GM19468 (cell line): ENCODE measurements at regions not wholly inside any gene's neighbourhood (a gene's known extent, or its start where the extent isn't known, plus 50 kb on each side); places are given as distances from the start of the nearest gene placed in this dataset.
A peak's percentile ranks its signal among the peaks of the same experiment; 100 is the strongest.
"Not testable (repeated sequence)": the region's sequence is repeated elsewhere in the genome, so short reads cannot be mapped to it uniquely, and the experiment has no call there.

Experiments used
- ATAC-seq: cut with Tn5 transposase; IDR thresholded peaks from one replicate; pipeline ENCODE4 v1.9.1; 2021; ENCODE audit warnings: mild to moderate bottlenecking, moderate library complexity, moderate number of reproducible peaks; ENCODE audit not compliant: unreplicated experiment; ENCODE audit errors: extremely low read depth

DNA sequence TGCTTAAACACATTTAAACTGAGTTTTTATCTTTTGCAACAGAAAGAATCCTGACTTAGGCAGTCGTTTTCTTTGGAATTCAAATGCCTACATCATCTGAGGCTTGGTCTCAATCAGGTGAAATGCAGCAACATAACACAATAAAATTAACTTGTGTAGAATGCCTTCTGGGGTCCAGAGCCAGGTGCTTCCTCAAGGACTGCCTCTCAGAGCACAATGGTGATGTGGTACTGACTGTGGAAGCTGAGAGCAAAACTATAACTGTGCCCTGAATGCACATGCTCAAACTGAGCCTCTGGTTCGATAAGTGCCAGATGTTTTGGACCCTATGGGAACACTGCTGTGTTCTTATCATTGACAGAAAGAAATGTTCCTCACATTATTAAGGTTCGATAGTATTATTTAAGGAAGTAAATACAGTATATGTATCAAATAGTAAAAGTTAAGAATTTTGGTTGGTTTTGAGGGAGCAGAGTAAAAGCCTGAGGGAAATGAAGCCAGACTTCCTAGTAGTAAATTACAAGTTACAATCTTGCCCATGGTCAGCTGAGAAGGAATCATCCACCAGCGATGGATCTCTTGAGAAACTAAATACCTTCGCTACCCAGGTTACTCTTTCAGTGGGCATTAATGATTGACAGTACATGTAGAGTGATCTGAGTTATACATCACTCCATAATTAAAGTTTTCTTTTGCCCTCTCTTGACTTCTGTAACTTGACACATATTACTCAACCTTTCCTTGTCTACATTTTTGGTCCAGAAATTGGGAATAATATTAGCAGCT is 122.9 kb upstream of the ATP2B1 start:
- ATAC-seq: no peak

DNA sequence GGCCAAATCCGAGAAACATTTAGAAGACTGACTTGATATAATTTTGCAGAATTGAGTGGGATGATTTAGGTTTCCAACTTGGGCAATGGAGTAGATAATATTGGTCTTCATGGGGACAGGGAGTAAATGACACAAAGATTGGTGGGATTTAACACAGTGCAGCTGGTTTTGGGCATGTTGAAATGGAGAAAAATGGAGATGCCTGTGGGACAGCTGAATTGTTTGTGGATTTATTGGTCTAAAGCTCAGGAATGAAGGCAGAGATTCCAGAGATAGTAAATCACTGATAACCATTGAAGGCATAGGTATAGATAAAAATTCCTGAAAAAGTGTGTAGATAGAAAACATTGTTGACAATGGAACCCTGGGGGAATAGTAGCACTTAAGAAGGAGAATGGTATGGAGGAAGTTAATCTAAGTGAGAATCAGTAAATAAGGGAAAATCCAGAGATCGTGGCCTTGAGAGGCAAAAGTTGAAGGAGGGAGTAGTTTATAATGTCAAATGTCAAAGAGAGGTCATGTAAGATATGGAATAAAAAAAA is 120.9 kb upstream of the ATP2B1 start:
- no peak for ATAC-seq

DNA sequence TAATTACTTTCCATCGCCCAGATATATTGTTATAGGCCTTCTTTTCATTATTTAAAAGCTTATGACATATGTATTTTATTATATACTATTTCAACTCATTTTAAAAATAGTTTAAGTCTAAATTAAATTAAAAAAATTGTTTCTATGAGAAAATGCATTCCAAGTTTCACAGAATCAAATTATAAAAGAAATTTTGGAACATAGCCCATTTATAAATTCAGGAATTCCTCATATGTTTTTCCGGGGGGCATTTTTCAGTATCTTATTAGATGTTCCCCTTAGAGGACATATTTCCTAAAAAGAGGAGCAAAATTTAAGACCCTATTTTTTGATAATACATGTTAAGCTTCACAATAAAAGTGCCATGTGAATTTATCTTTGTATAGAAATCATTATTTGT is 119.9 kb upstream of the ATP2B1 start:
- ATAC-seq: no peak

DNA sequence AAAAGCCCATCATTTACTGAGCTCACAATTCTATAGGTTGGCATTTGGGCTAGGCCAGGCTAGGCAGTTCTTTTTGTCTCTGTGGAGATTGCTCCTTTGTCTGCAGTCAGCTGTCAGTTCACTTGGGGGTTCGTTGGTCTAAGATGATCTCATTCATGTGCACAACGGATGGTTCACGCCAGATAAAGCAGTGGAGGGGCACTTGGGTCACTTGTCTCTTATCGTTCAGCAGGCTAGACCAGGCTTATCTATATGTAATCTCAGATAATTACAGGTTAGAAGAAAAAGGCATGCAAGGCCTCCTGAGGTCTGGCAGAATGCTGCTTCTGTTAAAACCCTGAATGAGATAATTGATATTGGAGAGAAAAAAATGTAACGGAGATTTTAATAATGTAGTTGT is 119.0 kb upstream of the ATP2B1 start:
- ATAC-seq: no peak

DNA sequence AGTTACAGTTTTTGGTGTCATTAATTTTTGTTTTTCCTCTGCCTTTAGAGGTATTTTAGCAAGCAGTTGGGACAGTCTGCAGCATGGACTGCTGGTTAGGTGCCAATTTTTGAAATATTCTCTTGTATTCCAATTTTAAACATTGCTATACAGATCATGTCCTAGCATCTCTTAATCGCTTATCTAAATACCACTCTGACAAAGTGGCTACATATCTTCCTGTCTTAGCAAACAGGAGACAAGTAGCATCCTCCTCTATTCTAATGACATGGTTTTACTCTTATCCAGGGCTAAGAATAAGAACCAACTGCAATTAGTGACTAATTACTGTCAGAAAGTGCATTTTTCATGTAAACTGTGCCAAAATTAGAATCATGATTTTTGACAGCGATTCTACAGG is 117.8 kb upstream of the ATP2B1 start:
- ATAC-seq: no peak

DNA sequence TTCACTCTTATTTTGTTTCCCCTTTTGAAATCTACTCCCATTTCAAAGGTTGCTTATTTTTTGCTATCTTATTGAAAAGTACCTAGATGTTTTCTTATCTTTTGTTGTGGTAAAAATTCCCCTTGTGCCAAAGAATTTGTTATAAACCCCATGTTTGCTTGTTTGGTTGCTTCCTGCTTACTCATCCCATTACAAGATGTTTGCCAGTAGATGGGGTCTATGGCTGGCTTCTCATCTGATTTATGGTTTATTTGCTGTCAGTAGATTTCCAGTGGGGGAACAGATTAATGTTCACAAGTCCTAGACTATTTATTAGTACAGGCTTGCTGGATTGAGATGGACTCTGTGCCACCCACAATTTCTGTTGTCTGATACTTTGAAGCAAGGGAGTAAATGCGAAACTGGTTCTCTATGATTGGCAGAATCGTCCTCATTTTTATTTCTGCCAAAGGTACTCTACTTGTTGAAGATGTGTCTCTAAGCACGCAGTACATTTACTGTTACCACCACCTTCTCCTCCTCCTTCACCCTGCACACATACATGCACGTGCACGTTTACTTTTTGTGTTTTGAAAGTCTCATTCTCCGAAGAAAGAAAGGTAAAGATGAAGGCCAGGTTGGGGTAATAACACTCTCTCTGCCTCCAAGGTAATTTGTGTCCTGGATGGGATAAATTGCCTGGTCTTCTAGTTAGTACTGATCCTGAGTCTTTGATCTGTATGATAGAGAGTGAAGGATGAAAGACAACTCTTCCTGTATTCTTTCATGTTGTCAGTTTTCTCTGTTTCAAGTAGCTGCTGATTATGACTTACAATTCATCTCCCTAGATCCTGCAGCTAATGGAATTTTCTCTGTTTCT is 117.2 kb upstream of the ATP2B1 start:
- ATAC-seq: no peak

DNA sequence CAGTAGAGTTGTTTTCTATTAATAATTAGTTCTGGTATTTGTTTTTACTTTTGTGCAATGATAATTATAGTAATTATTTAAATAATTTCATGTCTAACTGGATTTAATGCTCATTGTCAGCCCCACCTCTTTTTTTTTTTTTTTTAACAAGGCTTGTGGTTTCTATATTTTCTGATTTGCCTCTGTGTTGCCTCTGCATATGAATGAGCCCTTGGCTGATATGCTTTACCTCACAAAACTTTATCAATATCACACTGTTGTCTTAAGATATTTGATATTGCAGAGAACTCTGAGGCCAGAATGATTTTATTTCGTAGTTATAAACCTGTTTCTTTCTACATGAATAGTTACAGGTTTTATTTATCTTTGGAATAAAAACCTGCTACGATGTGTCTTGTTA is 116.2 kb upstream of the ATP2B1 start:
- no peak for ATAC-seq

DNA sequence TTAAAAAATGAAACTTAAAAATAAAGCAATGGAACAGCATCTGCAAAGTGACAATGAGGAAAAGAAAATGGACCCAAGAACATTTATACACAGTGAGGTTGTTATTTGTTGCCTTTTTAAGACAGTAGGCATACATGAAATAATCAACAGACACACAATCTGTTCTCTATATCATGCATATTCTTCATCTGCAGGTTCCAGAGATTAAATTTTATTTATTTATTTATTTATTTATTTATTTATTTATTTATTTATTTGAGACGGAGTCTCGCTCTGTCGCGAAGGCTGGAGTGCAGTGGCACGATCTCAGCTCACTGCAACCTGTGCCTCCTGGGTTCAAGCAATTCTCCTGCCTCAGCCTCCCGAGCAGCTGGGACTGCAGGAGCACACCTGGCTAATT is 114.4 kb upstream of the ATP2B1 start:
- not testable (repeated sequence) for ATAC-seq

DNA sequence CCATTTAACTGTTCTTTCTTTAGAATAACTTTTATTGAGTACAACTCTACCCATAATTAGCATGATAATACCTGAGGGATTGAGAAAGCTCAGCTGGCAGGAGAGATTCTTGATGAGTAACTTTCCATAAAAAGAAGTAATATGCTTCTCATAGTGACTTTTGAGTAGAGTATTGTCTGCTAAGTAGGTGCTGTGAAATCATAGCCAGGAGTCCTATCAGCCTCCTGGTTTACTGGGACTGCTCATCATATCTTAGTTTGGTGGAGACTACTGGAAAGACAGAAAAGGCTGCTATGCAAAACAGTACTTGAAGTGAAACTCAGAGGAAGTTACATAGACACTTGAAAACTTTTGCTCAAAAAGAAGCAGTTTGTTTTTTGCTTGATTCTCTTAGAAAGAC is 113.3 kb upstream of the ATP2B1 start:
- ATAC-seq: peak; percentile 34

DNA sequence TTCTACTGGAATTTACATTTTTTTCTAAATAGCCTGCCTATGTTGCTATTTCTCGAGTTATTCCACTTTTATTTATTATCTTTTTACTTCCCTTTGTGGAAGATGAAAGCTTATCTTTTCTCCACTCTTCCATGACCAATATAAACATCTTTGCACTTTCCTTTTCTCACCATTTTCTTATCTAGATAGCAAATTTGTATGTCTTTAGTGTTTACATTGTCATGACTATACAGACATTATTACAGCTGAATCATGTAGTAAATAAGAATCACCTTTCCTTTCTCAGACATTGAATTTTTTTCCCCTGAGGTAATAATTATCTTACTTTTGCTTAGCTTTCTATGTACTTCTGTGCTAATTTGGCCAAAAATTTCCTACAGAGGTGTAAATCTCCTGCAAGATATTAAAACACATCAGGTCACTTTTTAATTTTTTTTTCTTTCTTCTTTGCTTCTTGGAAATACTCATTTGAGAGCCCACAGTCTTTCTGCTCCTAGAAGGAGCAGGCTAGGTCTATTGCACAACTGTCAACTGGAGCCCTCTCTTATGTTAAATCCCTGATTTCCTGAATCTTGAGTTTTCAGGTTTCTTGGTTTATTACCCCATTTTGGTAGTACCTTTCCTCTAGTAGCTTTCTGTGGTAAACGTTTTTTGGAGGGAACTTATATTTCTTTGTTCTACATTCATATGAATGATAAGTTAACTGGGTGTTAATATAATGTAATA is 109.0 kb upstream of the ATP2B1 start:
- no peak for ATAC-seq

DNA sequence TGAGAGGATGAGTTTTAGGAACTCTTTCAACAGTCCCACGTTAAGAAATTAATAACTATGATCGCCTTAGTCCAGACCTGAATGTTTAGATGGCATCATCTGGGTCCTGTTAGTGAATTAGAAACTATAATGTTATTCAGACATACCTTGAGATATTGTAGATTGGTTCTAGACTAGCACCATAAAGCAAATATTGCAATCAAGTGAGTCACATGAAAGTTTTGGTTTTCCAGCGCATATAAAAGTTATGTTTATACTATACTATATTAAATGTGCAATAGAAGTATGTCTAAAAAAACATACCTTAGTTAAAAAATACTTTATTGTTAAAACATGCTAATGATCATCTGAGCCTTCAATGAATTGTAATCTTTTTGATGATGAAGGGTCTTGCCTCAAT is 106.6 kb upstream of the ATP2B1 start:
- ATAC-seq: no peak

DNA sequence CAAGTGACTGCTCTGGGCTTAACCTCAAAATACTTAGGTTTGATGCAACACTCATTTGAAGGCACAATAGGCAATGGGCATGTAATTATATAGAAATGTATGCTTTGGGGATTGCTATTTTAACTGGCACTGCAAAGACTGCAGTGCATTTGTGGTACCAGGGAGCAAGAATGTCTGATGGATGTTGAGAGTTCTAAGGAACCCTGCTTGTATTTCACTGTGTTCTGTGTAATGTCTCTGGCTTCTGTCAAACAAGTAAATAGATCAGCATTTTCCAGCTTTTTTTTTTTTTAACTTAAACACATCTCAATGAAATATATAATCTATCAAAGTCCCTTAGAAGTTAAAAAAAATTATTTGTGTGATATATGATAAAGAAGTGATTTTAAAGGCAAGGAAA is 94.8 kb upstream of the ATP2B1 start:
- ATAC-seq: no peak

DNA sequence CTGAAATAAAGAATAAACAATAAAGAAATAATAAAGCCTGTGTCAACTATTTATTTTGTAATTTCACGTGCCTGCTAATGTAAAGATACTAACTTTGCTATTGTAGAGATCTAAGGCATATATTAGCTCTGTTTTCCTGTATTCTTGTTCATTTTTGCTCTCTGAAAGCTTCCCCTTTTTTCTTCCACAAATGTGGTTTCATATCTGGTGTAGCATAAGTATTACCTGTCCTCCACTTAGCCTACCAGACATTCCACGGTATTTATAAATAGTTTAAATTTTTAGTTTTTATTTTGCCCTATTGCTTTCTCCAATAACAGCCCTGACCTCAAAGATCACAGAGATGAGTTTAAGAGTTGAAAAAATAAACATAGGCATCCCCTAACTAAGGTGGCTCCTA is 92.6 kb upstream of the ATP2B1 start:
- no peak for ATAC-seq

DNA sequence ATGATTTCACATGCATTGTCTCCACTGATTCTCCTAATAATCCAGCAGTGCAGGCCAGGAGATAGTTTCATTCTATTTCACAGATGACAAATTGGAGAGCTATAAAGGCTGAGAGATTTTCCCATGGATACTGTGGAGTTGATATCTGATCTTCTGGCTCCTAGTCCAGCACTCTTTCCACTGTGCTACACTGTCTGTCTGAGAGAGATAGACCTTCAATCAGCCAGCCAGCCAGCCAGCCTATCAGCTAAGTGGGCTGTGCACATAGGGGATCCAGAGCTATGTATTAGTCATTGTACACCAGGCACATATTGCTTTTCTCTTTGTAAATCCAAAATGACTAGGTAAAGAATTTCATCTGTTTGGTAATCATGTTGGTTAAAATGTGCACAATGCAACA is 91.8 kb upstream of the ATP2B1 start:
- ATAC-seq: no peak

DNA sequence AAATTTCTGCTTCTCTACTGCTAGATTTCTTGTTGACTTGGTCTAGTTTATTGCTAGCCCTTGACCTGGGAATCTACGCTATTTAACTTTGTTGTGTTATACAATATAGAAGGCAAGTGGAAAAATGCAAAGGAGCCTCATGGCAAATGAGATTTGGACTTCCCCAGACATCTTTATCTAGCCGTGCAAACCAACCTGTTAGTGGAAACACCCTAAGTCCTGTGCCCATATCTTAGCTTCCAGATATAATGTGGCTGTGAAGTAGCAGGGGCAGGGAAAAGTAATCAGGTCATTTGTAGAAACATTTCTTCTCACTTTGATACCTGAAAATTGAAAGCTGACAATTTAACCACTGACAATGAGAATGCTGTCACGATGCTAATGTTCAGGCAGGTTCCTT is 90.7 kb upstream of the ATP2B1 start:
- ATAC-seq: no peak

DNA sequence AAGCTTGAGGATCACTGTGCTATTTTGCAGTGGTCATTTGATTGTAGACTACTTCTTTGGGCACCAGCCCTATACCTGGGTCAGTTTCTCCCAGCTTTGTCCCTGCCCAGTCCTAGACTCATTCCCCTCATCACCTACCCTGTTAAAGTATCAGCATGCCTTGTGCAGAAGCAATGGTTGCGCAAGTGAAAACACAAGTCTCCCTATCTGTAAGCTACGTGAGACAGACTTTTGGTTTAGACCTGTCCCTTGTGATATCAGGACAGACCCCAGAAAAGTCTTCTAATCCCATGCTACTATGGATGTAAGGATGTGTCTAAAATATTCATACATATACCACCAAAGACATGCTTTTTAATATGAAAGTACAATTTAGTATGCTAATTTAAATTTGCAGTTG is 88.8 kb upstream of the ATP2B1 start:
- ATAC-seq: no peak

DNA sequence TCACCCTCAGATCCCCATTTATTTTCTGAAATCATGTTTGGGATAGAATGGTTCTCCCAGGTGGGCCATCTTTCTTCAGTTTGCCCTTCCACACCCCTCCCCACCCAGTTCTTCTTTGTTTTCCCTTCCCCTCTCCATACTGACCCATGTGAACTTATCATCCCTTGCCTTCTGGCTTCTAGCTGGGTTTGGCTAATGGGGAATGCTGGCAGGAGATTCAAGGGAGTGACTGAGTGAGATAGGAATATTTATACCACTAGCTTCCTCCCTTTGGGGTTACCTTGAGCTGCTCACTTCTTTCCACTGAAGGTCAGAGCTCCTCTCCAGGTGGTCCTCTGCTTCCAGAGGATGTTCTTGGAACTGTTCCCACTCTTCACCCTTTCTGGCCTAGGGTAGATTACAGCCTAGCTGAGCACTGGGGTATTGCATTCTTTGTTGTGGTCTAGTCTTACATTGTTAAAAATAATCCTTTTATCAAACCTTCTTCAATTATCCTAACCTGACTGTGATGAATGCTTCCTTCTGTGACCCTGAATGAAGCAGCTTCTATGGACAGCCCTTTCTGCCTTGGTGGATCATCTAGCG is 88.3 kb upstream of the ATP2B1 start:
- no peak for ATAC-seq

DNA sequence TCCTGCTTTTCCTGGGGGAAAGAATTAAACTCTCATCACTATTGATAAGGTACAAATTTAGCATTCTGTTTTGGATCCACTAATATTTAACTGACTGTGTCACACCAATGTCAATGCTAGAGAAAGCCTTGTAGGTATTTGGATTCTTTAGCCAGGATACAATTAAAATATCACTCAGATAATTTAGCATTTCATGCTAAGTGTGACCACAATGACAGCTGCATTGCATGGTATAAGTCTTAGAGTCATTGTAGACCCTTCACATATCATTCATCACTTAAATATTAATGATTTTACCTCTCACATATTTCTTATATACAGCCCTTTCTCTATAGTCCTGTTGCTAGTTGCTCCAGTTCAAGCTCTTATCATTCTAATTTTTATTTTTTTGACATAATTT is 85.3 kb upstream of the ATP2B1 start:
- ATAC-seq: no peak

DNA sequence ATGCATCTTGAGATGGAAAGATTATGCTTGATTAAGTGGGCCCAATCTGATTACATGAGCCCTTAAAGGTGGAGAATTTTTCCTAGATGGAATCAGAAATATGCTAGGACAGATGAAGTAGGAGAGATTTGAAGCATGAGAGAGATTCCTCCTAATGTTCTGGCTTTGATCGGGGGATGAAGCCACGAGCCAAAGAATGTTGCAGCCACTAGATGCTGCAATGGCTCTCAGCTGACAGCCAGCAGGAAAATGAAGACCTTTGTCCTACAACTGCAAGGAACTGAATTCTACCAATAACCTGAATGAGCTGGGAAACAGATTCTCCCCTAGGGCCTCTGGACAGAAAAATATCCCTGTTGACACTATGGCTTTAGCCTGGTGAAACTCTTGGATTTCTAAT is 82.6 kb upstream of the ATP2B1 start:
- ATAC-seq: no peak

DNA sequence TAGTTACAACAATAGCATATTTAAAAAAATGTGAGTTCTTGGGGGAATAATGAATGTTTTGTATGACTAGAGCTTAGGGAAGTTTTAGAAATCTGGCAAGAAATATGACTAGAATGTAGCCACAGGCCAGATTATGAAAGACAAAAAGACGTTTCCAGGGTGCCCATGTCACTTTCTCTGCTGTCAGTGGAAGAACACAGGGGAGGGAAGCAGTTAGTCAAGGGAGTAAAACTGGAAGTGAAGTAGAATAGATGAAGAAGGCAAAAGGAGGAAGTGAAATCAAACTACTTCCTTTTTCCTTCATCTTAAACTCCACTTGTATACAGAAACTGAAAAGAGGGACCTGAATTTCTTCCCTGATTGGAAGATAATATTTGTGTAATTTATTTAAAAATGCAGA is 81.2 kb upstream of the ATP2B1 start:
- ATAC-seq: peak; percentile 58
